HUES6 (cell line): ENCODE measurements at regions not wholly inside any gene's neighbourhood (a gene's known extent, or its start where the extent isn't known, plus 50 kb on each side); places are given as distances from the start of the nearest gene placed in this dataset.

Experiments used
- H3K27ac ChIP-seq: 2 replicates; pipeline ENCODE4 v1.7.0; 2013; ENCODE audit warnings: low read depth, mild to moderate bottlenecking, low read length, inconsistent platforms
- H3K27me3 ChIP-seq: 2 replicates; pipeline ENCODE4 v1.6.1; 2013; ENCODE audit warnings: low read length; ENCODE audit not compliant: control insufficient read depth, insufficient read depth
- H3K36me3 ChIP-seq: 2 replicates; pipeline ENCODE4 v1.6.1; 2013; ENCODE audit warnings: low read length; ENCODE audit not compliant: control insufficient read depth, insufficient read depth
- H3K4me1 ChIP-seq: 2 replicates; pipeline ENCODE4 v1.6.1; 2013; ENCODE audit warnings: low read length; ENCODE audit not compliant: control insufficient read depth, insufficient read depth
- H3K4me3 ChIP-seq: 2 replicates; pipeline ENCODE4 v1.5.1; 2013; ENCODE audit warnings: low read depth, low read length
- H3K9ac ChIP-seq: one replicate; pipeline ENCODE4 v1.6.1; 2013; ENCODE audit warnings: mild to moderate bottlenecking, low read length
- H3K9me3 ChIP-seq: 2 replicates; pipeline ENCODE4 v1.6.1; 2013; ENCODE audit warnings: low read depth, low read length; ENCODE audit not compliant: control insufficient read depth, insufficient read depth

GRCh38 chr5:74153255-74153790, 487.2 kb downstream of the ENC1 start:
- H3K9ac ChIP-seq: no peak overlapping the region
- H3K4me1 ChIP-seq: no peaks in the 10 kb centered on the region
- H3K27me3 ChIP-seq: no peaks in the 10 kb centered on the region
- no peak overlapping the region for H3K4me3 ChIP-seq
- H3K9me3 ChIP-seq: no peaks in the 10 kb centered on the region
- no peak overlapping the region for H3K27ac ChIP-seq
- no peaks in the 10 kb centered on the region for H3K36me3 ChIP-seq

- no peaks in the 10 kb centered on the region for H3K4me1 ChIP-seq
- H3K9me3 ChIP-seq: no peaks in the 10 kb centered on the region
- H3K27ac ChIP-seq: no peak overlapping the region
- no peak overlapping the region for H3K9ac ChIP-seq
- H3K4me3 ChIP-seq: no peak overlapping the region
- H3K36me3 ChIP-seq: no peaks in the 10 kb centered on the region
- H3K27me3 ChIP-seq: no peaks in the 10 kb centered on the region
Observed at GRCh38 chr5:74152625-74153254, 487.8 kb downstream of the ENC1 start.

DNA sequence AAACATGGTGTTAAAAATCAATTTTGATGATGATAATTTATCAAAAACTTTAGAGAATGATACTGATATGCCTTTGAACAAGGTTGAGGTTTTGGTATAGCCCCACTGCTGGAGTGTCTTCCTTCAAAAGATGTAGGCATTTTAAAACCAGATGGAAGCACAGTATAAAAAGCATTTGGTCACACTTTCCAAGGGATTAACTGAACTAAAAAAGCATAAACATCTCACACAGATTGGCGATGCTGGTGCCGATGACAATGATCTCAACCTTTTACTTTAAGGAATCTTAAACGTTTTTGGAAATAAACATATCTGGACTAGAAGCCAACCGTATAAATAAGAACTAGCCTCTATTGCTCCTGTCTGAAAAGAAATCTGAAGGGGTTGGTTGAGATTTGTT, 488.4 kb downstream of the ENC1 start:
- Histone ChIP-seq H3K9ac (no peak overlapping the region), H3K9me3 (no peaks in the 10 kb centered on the region)

DNA sequence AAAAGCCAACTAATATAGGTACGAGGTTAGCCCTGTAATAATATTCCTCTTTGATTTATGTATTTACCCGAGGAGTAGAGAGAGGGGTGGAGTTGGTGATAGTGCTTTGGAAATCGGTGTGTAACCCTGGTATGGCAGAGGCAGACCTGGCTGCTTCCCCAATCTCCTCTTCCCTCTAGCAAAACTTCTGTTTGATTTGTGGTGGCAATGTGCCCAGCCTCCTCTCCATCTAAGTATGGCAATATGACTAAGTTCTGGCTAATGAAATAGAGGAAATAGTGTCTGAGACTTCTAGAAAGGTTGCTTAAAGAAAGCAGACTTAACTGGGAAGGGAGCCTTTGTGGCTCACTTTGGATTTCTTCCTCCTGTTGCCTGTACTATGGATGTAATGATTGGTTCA, 491.1 kb downstream of the ENC1 start:
- no peaks in the 10 kb centered on the region for H3K36me3 ChIP-seq
- H3K4me1 ChIP-seq: no peaks in the 10 kb centered on the region

More for the DNA sequence above, 488.4 kb downstream of the ENC1 start:
- no peaks in the 10 kb centered on the region for H3K27me3 ChIP-seq
- H3K4me1 ChIP-seq: no peaks in the 10 kb centered on the region
- H3K27ac ChIP-seq: no peak overlapping the region
- H3K4me3 ChIP-seq: no peak overlapping the region
- H3K36me3 ChIP-seq: no peaks in the 10 kb centered on the region

GRCh38 chr5:74148321-74148720, 492.2 kb downstream of the ENC1 start:
- Histone ChIP-seq H3K4me1 (no peaks in the 10 kb centered on the region), H3K4me3 (no peak overlapping the region), H3K36me3 (no peaks in the 10 kb centered on the region), H3K27me3 (no peaks in the 10 kb centered on the region), H3K9ac (no peak overlapping the region), H3K9me3 (no peaks in the 10 kb centered on the region), H3K27ac (no peak overlapping the region)

More for the DNA sequence above, 491.1 kb downstream of the ENC1 start:
- no peak overlapping the region for H3K9ac ChIP-seq
- no peak overlapping the region for H3K4me3 ChIP-seq
- no peak overlapping the region for H3K27ac ChIP-seq
- no peaks in the 10 kb centered on the region for H3K9me3 ChIP-seq
- H3K27me3 ChIP-seq: no peaks in the 10 kb centered on the region

- Histone ChIP-seq H3K9ac (no peak overlapping the region), H3K4me1 (no peaks in the 10 kb centered on the region), H3K9me3 (no peaks in the 10 kb centered on the region), H3K27me3 (no peaks in the 10 kb centered on the region), H3K27ac (no peak overlapping the region), H3K36me3 (no peaks in the 10 kb centered on the region), H3K4me3 (no peak overlapping the region)
Observed at GRCh38 chr5:74146796-74147195, 493.7 kb downstream of the ENC1 start.

DNA sequence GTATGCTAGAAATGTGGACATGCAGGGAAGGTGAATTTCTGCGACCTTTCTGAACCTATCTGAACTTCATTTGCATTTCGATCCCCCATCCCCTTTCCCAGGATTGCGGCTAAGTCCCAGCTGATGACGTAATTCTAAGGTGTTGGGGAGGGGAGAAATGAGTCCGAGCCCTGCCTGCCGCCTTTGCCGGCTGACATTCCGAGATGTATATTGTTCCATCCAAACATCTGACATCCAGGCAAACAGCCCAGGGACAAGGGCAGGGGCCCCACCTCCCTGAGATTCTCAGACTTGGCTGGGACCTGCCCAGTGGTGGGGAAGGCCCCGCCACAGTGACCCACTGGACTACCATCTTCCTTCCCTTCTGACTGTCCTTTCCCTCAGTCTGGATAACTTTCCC, 494.6 kb downstream of the ENC1 start:
- Histone ChIP-seq H3K9me3 (no peaks in the 10 kb centered on the region), H3K36me3 (no peaks in the 10 kb centered on the region), H3K4me1 (no peaks in the 10 kb centered on the region), H3K9ac (no peak overlapping the region), H3K27me3 (no peaks in the 10 kb centered on the region), H3K27ac (no peak overlapping the region), H3K4me3 (no peak overlapping the region)

DNA sequence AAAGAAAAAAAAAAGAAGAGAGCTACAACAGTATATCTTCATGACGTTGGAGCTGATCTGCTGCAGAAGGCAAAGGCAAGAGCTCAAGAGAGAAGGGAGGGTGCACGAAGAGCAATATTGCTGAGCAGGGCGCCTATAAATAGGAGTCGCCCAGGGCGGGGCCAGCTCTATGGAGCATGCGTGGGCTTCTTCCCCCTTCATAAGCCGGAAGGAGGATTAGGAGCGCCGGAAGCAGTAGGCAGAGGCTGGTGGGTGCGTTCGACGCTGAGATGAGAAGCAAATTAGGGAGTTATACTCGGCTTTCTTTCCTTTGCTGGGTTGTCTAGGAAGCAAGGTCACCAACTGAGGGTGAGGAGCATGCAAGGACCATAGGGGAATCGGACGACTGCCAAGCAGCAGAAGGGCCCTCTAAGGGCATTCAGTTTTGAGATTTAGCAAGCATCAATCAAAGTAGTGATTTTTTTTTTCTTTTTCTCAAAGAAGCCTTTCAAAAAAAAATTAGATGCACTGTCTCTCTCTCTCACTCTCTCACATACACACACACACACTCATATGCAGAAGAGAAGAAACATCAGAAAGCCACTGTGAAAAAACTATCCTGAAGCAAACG, 496.7 kb downstream of the ENC1 start:
- no peak overlapping the region for H3K4me3 ChIP-seq
- H3K9me3 ChIP-seq: no peaks in the 10 kb centered on the region
- H3K4me1 ChIP-seq: no peaks in the 10 kb centered on the region
- H3K27ac ChIP-seq: no peak overlapping the region
- H3K9ac ChIP-seq: no peak overlapping the region
- H3K27me3 ChIP-seq: no peaks in the 10 kb centered on the region
- no peaks in the 10 kb centered on the region for H3K36me3 ChIP-seq

GRCh38 chr5:74143151-74143550, 497.4 kb downstream of the ENC1 start:
- Histone ChIP-seq H3K9ac (no peak overlapping the region), H3K27me3 (no peaks in the 10 kb centered on the region), H3K36me3 (no peaks in the 10 kb centered on the region), H3K9me3 (no peaks in the 10 kb centered on the region), H3K4me1 (no peaks in the 10 kb centered on the region), H3K4me3 (no peak overlapping the region), H3K27ac (no peak overlapping the region)

DNA sequence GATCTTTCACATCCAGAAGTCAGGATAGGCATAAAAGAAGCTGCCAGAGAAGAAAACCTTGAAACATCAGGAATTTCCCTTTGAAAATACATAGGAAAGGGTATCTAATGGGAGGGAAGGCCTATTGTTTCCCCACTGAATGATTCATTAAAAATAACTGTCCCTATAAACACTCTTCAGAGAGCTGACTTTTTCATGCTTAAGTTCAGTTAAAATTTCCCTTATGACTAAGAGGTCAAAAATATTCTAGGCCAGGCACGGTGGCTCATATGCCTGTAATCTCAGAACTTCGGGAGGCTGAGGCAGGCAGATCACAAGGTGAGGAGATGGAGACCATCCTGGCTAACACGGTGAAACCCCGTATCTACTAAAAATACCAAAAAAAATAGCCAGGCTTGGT, 499.5 kb downstream of the ENC1 start:
- no peaks in the 10 kb centered on the region for H3K36me3 ChIP-seq
- no peak overlapping the region for H3K4me3 ChIP-seq
- H3K9me3 ChIP-seq: no peaks in the 10 kb centered on the region
- 0 out of 2 replicates have a peak, but pooled peaks cover 3% of the 10 kb centered on the region for H3K27me3 ChIP-seq
- no peaks in the 10 kb centered on the region for H3K4me1 ChIP-seq
- H3K9ac ChIP-seq: no peak overlapping the region
- no peak overlapping the region for H3K27ac ChIP-seq

DNA sequence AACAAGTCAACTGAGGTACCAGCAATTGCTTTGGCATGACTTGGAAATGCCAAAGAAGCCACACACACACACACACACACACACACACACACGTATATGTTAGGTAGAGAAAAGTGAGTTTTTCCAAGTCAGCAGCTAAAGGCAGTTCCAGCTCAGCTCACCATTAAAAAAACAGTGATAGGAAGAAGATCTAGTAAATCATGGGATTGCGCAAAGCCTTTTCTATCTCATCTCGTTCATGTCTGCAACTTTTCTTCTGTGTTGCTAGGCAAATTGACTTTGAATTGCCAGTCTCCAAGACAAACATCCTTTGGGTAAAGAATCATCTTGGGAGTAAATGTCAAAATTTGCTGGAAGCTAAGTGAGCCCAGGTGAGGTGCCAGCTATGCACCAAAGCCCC, 500.1 kb downstream of the ENC1 start:
- Histone ChIP-seq H3K9ac (no peak overlapping the region), H3K9me3 (no peaks in the 10 kb centered on the region), H3K36me3 (no peaks in the 10 kb centered on the region), H3K27ac (no peak overlapping the region), H3K4me3 (no peak overlapping the region), H3K4me1 (no peaks in the 10 kb centered on the region), H3K27me3 (0 out of 2 replicates have a peak, but pooled peaks cover 3% of the 10 kb centered on the region)
